GM12875 (cell line): ENCODE measurements at regions not wholly inside any gene's neighbourhood (a gene's known extent, or its start where the extent isn't known, plus 50 kb on each side); places are given as distances from the start of the nearest gene placed in this dataset.

Source experiments
- H3K4me3 ChIP-seq: one replicate; pipeline ENCODE4 v1.5.1; 2011; ENCODE audit warnings: low read depth, low read length, control low read depth
- TF ChIP-seq, protein P1 (sequence below): IDR thresholded peaks from 2 replicates; pipeline ENCODE4 v1.5.1; 2011; ENCODE audit warnings: low read depth, mild to moderate bottlenecking, control low read depth, inconsistent platforms, low read length, moderate library complexity, borderline replicate concordance; ENCODE audit not compliant: insufficient read depth

DNA sequence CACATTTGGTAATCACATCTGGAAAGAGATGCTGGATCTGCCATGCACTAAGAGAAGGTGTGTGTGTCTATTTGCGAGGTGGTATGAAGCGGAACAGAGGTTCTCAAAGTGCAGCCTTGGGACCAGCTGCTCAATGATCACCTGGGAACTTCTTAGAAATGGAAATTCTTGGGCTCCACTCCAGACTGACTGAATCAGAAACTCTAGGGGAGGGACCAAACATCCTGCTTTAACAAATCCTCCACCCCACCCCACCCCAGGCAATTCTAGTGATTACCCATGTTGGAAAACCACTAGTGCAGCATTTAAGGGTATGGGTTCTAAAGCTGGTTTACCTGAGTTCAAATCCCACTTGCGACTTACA, 143.9 kb upstream of the JUN start:
- no peak overlapping the region for H3K4me3 ChIP-seq
- TF ChIP-seq, protein P1, sequence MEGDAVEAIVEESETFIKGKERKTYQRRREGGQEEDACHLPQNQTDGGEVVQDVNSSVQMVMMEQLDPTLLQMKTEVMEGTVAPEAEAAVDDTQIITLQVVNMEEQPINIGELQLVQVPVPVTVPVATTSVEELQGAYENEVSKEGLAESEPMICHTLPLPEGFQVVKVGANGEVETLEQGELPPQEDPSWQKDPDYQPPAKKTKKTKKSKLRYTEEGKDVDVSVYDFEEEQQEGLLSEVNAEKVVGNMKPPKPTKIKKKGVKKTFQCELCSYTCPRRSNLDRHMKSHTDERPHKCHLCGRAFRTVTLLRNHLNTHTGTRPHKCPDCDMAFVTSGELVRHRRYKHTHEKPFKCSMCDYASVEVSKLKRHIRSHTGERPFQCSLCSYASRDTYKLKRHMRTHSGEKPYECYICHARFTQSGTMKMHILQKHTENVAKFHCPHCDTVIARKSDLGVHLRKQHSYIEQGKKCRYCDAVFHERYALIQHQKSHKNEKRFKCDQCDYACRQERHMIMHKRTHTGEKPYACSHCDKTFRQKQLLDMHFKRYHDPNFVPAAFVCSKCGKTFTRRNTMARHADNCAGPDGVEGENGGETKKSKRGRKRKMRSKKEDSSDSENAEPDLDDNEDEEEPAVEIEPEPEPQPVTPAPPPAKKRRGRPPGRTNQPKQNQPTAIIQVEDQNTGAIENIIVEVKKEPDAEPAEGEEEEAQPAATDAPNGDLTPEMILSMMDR, result no peak

- no peak overlapping the region for H3K4me3 ChIP-seq
- TF ChIP-seq, protein P1, result no peak
Observed at GRCh38 chr1:58928514-58928913, 144.7 kb upstream of the JUN start.

DNA sequence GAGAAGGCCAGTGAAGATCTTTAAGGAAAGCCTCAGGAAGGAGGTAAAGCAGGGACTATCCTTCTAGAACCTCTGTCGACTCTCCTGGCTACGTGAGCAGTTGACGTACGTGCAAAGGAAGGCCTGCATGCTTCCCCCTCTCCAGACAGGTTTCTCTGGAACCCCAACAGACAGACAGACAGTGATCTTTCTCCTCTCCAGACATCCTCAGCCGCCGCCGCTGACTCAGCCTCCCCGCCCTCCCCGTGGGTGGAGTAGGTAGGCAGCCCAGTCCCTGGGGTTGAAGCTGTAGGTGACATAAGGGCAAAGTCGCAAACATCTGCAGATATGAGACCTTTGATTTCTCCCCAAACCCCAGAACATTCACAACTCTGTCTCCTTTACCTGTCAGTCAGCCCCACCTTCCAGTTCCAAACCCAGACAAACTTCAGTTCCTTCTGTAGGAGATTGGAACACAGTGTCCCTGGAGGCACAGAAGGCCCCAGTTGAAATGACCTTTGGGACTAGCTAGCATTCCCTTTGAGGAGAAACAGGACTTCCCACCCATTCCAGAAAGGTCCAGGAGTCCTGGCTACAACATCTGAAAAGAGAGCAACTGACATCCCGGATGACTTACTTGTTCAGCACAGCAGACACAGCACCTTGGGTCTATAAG, 146.0 kb upstream of the JUN start:
- no peak overlapping the region for H3K4me3 ChIP-seq
- TF ChIP-seq, protein P1, result no peak

- no peak overlapping the region for H3K4me3 ChIP-seq
- TF ChIP-seq, protein P1, result no peak
Observed at GRCh38 chr1:58931024-58931423, 147.2 kb upstream of the JUN start.

- TF ChIP-seq, protein P1, result no peak
- H3K4me3 ChIP-seq, result no peak overlapping the region
Observed at GRCh38 chr1:58931756-58932155, 147.9 kb upstream of the JUN start.

DNA sequence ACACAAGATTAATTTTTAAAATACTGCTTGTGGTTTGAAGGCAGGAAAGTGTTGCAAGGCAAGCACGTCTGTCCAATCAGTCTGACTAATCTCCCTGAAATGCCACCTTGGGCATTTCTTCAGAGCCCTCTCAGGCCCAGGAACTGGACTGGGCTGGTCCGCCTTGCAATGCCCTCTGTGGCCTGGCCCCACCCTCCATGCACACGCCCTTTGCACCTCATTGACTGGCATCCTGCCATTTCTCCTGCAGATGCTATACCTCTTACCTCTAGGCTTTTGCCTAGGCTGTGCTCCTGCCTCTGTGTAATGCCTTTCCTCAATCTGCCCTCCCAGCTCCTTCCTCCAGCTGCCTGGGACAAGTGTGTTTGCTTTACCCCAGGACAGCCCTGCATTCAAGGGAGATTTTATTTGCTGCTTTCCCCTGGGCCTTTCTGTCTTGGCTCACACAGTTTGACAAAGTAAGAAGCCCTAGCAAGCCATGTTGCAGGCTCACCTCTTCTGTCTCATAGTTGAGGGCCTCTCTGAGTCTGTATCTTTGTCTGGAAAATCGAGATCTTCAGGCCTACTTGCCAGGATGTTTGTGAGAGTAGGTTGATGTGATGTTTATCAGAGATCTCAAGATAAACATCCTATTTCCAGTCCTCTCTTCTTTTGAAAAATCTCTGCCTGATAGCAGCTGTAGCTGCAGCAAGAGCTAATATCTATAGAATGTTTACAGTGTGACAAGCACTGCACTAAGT, 149.2 kb upstream of the JUN start:
- H3K4me3 ChIP-seq, result no peak overlapping the region
- TF ChIP-seq, protein P1, result no peak

DNA sequence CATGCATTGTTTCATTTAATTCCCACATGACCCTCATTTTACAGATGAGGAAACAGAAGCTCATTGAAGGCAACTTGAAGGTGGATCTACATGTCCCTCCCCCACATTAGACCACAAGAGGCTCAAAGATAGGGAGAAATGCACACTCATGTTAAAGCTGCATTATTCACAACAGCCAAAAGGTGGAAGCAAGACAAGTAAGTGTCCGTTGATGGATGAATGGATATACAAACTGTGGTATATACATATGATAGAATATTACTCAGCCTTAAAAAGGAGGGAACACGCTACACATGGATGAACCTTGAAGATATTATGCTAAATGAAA, 149.7 kb upstream of the JUN start:
- H3K4me3 ChIP-seq, result no peak overlapping the region
- TF ChIP-seq, protein P1, result no peak
